ENCODE measurements at regions not wholly inside any gene's neighbourhood (a gene's known extent, or its start where the extent isn't known, plus 50 kb on each side); places are given as distances from the start of the nearest gene placed in this dataset.

GRCh38 chr2:183427558-183427957 is 303.3 kb downstream of the NUP35 start:
- FAIRE-seq (no peak), DNase-seq (ENCODE audit: low read depth, low spot score) (no peak)
- Histone ChIP-seq H3K4me1 (ENCODE audit: control insufficient read depth, extremely low read depth, insufficient read depth, low read length) (no peaks in the 10 kb centered on the region), H3K9ac (ENCODE audit: control insufficient read depth, extremely low read depth, insufficient read depth, low read length) (no peak overlapping the region), H3K27ac (ENCODE audit: control insufficient read depth, insufficient read depth, low read length) (no peak overlapping the region), H3K9me3 (ENCODE audit: control insufficient read depth, low read depth, low read length) (no peaks in the 10 kb centered on the region), H3K27me3 (ENCODE audit: control insufficient read depth, extremely low read depth, insufficient read depth, low read length) (no peaks in the 10 kb centered on the region), H3K4me3 (ENCODE audit: control insufficient read depth in 2 of 3, extremely low read depth in 1 of 3, insufficient read depth in 2 of 3, low read depth in 1 of 3, low read length in 3 of 3) (no peak overlapping the region), H3K36me3 (ENCODE audit: control insufficient read depth in 2 of 2, extremely low read depth in 1 of 2, insufficient read depth in 2 of 2, low read length in 2 of 2) (no peaks in the 10 kb centered on the region), H2AFZ (ENCODE audit: control insufficient read depth, low read length) (no peak overlapping the region), H3K4me2 (ENCODE audit: control insufficient read depth, extremely low read depth, insufficient read depth, low read depth, low read length) (no peak overlapping the region), H3K9me1 (ENCODE audit: control insufficient read depth, extremely low read depth, insufficient read depth, low read length) (no peaks in the 10 kb centered on the region), H4K20me1 (ENCODE audit: control insufficient read depth, extremely low read depth, insufficient read depth, low read length) (no peaks in the 10 kb centered on the region), H3K79me2 (ENCODE audit: control insufficient read depth, insufficient read depth, low read length) (no peaks in the 10 kb centered on the region)
- dilution Hi-C loops (cut with MboI; ENCODE audit: extremely low pct_ligation_motif_present, low sequenced_read_pairs), result no loop called here
- TF ChIP-seq, protein P1, sequence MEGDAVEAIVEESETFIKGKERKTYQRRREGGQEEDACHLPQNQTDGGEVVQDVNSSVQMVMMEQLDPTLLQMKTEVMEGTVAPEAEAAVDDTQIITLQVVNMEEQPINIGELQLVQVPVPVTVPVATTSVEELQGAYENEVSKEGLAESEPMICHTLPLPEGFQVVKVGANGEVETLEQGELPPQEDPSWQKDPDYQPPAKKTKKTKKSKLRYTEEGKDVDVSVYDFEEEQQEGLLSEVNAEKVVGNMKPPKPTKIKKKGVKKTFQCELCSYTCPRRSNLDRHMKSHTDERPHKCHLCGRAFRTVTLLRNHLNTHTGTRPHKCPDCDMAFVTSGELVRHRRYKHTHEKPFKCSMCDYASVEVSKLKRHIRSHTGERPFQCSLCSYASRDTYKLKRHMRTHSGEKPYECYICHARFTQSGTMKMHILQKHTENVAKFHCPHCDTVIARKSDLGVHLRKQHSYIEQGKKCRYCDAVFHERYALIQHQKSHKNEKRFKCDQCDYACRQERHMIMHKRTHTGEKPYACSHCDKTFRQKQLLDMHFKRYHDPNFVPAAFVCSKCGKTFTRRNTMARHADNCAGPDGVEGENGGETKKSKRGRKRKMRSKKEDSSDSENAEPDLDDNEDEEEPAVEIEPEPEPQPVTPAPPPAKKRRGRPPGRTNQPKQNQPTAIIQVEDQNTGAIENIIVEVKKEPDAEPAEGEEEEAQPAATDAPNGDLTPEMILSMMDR (optimal IDR thresholded peaks at IDR 0.05 in 1 of 3, IDR thresholded peaks at IDR 0.05 in 1 of 3, conservative IDR thresholded peaks at IDR 0.05 in 1 of 3; ENCODE audit: extremely low read depth in 1 of 3, insufficient read depth in 2 of 3, low read length in 3 of 3), result no peak
- TF ChIP-seq EZH2 (IDR thresholded peaks at IDR 0.05; ENCODE audit: low read length), result no peak

GRCh38 chr2:183428881-183429280 is 304.6 kb downstream of the NUP35 start:
- H3K27ac ChIP-seq (ENCODE audit: control insufficient read depth, insufficient read depth, low read length), result no peak overlapping the region
- no peak overlapping the region for H3K9ac ChIP-seq (ENCODE audit: control insufficient read depth, extremely low read depth, insufficient read depth, low read length)
- no peak overlapping the region for H2AFZ ChIP-seq (ENCODE audit: control insufficient read depth, low read length)
- H3K36me3 ChIP-seq (ENCODE audit: control insufficient read depth in 2 of 2, extremely low read depth in 1 of 2, insufficient read depth in 2 of 2, low read length in 2 of 2), result no peaks in the 10 kb centered on the region
- H3K79me2 ChIP-seq (ENCODE audit: control insufficient read depth, insufficient read depth, low read length), result no peaks in the 10 kb centered on the region
- no peaks in the 10 kb centered on the region for H3K4me1 ChIP-seq (ENCODE audit: control insufficient read depth, extremely low read depth, insufficient read depth, low read length)
- H4K20me1 ChIP-seq (ENCODE audit: control insufficient read depth, extremely low read depth, insufficient read depth, low read length), result no peaks in the 10 kb centered on the region
- FAIRE-seq (no peak), DNase-seq (ENCODE audit: low read depth, low spot score) (no peak)
- H3K4me3 ChIP-seq (ENCODE audit: control insufficient read depth in 2 of 3, extremely low read depth in 1 of 3, insufficient read depth in 2 of 3, low read depth in 1 of 3, low read length in 3 of 3), result no peak overlapping the region
- H3K9me1 ChIP-seq (ENCODE audit: control insufficient read depth, extremely low read depth, insufficient read depth, low read length), result no peaks in the 10 kb centered on the region
- TF ChIP-seq, protein P1 (optimal IDR thresholded peaks at IDR 0.05 in 1 of 3, IDR thresholded peaks at IDR 0.05 in 1 of 3, conservative IDR thresholded peaks at IDR 0.05 in 1 of 3; ENCODE audit: extremely low read depth in 1 of 3, insufficient read depth in 2 of 3, low read length in 3 of 3), result no peak
- no peak for TF ChIP-seq EZH2 (IDR thresholded peaks at IDR 0.05; ENCODE audit: low read length)
- H3K4me2 ChIP-seq (ENCODE audit: control insufficient read depth, extremely low read depth, insufficient read depth, low read depth, low read length), result no peak overlapping the region
- H3K9me3 ChIP-seq (ENCODE audit: control insufficient read depth, low read depth, low read length), result no peaks in the 10 kb centered on the region
- no peaks in the 10 kb centered on the region for H3K27me3 ChIP-seq (ENCODE audit: control insufficient read depth, extremely low read depth, insufficient read depth, low read length)
- dilution Hi-C loops (cut with MboI; ENCODE audit: extremely low pct_ligation_motif_present, low sequenced_read_pairs), result no loop called here

Measured in keratinocyte (primary cell).